Smooth muscle cell (in vitro differentiated cells): ENCODE measurements at regions not wholly inside any gene's neighbourhood (a gene's known extent, or its start where the extent isn't known, plus 50 kb on each side); places are given as distances from the start of the nearest gene placed in this dataset.

Source experiments
- DNase-seq: peaks from one replicate; lab custom pipeline; 2025; ENCODE audit not compliant: unreplicated experiment; lab: John Stamatoyannopoulos, UW
- H2AFZ ChIP-seq: fragments of 200-600 bp; sonication (generic); 2 replicates; pipeline ENCODE4 v1.6.0; 2016; ENCODE audit warnings: antibody characterized with exemption, low read depth, mild to moderate bottlenecking
- H3F3A ChIP-seq: fragments of 200-600 bp; sonication (generic); 2 replicates; pipeline ENCODE4 v1.6.0; 2017; ENCODE audit warnings: antibody characterized with exemption, low read depth
- H3K27ac ChIP-seq: fragments of 200-600 bp; sonication (generic); 2 replicates; pipeline ENCODE4 v1.5.1; 2016; ENCODE audit warnings: low read depth, mild to moderate bottlenecking
- H3K27me3 ChIP-seq: fragments of 200-600 bp; sonication (generic); 2 replicates; pipeline ENCODE4 v1.6.1; 2016; ENCODE audit warnings: low read depth, mild to moderate bottlenecking
- H3K36me3 ChIP-seq: fragments of 200-600 bp; sonication (generic); 2 replicates; pipeline ENCODE4 v1.5.1; 2016; ENCODE audit warnings: low read depth
- H3K4me1 ChIP-seq: fragments of 200-600 bp; sonication (generic); 2 replicates; pipeline ENCODE4 v1.5.1; 2016; ENCODE audit warnings: low read depth
- H3K4me2 ChIP-seq: fragments of 200-600 bp; sonication (generic); 2 replicates; pipeline ENCODE4 v1.6.0; 2016; ENCODE audit warnings: mild to moderate bottlenecking
- H3K4me3 ChIP-seq: fragments of 200-600 bp; sonication (generic); 2 replicates; pipeline ENCODE4 v1.5.1; 2016; ENCODE audit warnings: mild to moderate bottlenecking
- H3K79me2 ChIP-seq: fragments of 200-600 bp; sonication (generic); 2 replicates; pipeline ENCODE4 v1.6.0; 2016; ENCODE audit warnings: low read depth, mild to moderate bottlenecking
- H3K9ac ChIP-seq: fragments of 200-600 bp; sonication (generic); 2 replicates; pipeline ENCODE4 v1.6.0; 2016; ENCODE audit warnings: low read depth
- H3K9me3 ChIP-seq: fragments of 200-600 bp; sonication (generic); replicated peaks from 2 replicates; pipeline ENCODE4 v1.5.1; 2016; ENCODE audit warnings: low read depth
- H4K20me1 ChIP-seq: fragments of 200-600 bp; sonication (generic); 2 replicates; pipeline ENCODE4 v1.6.0; 2016; ENCODE audit warnings: low read depth
- WGBS: methylation state at CpG from one replicate; pipeline ENCODE4 v1.1.7; 2016; ENCODE audit warnings: low lambda C conversion rate; 5-methylcytosine and 5-hydroxymethylcytosine counted together
- TF ChIP-seq, protein P1 (sequence below): fragments of 200-600 bp; sonication (generic); IDR thresholded peaks from 2 replicates; pipeline ENCODE4 v1.5.1; 2017; ENCODE audit warnings: borderline replicate concordance, mild to moderate bottlenecking, antibody characterized with exemption; ENCODE audit not compliant: insufficient read depth, poor library complexity, severe bottlenecking

DNA sequence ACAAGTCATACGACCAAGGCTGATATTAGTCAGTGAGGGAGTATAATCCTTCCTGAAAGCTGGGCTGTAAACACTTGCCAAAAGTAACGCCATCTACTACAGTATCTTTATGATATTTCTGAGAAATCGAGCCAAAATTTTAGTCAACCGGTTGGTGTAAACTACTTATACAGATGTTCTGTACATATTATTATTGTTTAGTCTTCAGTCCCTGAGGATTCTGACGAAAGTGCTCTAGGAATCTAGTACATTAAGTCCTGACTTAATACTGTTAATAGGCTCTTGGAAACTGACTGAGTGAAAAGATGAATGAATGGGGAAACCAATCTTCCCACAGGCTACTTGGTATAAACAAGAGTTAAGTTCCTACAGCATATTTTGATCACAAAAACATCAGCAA is 274.3 kb downstream of the USP25 start:
- TF ChIP-seq, protein P1, sequence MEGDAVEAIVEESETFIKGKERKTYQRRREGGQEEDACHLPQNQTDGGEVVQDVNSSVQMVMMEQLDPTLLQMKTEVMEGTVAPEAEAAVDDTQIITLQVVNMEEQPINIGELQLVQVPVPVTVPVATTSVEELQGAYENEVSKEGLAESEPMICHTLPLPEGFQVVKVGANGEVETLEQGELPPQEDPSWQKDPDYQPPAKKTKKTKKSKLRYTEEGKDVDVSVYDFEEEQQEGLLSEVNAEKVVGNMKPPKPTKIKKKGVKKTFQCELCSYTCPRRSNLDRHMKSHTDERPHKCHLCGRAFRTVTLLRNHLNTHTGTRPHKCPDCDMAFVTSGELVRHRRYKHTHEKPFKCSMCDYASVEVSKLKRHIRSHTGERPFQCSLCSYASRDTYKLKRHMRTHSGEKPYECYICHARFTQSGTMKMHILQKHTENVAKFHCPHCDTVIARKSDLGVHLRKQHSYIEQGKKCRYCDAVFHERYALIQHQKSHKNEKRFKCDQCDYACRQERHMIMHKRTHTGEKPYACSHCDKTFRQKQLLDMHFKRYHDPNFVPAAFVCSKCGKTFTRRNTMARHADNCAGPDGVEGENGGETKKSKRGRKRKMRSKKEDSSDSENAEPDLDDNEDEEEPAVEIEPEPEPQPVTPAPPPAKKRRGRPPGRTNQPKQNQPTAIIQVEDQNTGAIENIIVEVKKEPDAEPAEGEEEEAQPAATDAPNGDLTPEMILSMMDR: no peak
- WGBS: 47% methylated on average over 5 of the region's 5 CpGs
- Histone ChIP-seq H3K27me3 (no peaks in the 10 kb centered on the region), H3K36me3 (no peaks in the 10 kb centered on the region), H3K4me3 (no peak overlapping the region), H3K4me1 (no peaks in the 10 kb centered on the region), H3K27ac (no peak overlapping the region), H3F3A (no peaks in the 10 kb centered on the region), H3K79me2 (no peaks in the 10 kb centered on the region), H3K9ac (no peak overlapping the region), H3K4me2 (peak overlapping the region; percentile 55), H4K20me1 (no peaks in the 10 kb centered on the region), H3K9me3 (no peaks in the 10 kb centered on the region), H2AFZ (peak overlapping the region; percentile 4)
- DNase-seq: no peak

DNA sequence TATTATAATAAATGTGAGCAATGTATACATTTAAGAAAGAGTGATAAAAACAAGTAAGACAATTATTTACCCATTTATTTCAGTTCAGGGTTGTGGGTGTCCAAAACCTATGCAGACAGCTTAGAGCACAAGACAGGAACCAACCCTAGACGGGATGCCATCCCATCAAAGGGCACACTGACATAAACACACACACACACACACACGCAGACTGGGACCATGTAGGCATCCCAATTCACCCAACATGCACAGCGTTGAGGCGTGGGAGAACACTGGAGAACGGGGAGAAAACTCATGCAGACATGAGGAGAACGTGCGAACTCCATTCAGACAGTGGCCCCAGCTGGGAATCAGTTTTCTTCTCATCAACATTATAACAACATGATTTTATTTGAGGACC is 274.7 kb downstream of the USP25 start:
- no peaks in the 10 kb centered on the region for H3K79me2 ChIP-seq
- no peak overlapping the region for H3K9ac ChIP-seq
- H2AFZ ChIP-seq: no peak overlapping the region
- no peak overlapping the region for H3K4me2 ChIP-seq
- no peaks in the 10 kb centered on the region for H3K36me3 ChIP-seq
- H3F3A ChIP-seq: no peaks in the 10 kb centered on the region
- TF ChIP-seq, protein P1: no peak
- WGBS: 91% methylated on average over 7 of the region's 7 CpGs
- no peaks in the 10 kb centered on the region for H4K20me1 ChIP-seq
- no peaks in the 10 kb centered on the region for H3K4me1 ChIP-seq
- no peaks in the 10 kb centered on the region for H3K9me3 ChIP-seq
- no peak for DNase-seq
- no peaks in the 10 kb centered on the region for H3K27me3 ChIP-seq
- H3K27ac ChIP-seq: no peak overlapping the region
- no peak overlapping the region for H3K4me3 ChIP-seq

DNA sequence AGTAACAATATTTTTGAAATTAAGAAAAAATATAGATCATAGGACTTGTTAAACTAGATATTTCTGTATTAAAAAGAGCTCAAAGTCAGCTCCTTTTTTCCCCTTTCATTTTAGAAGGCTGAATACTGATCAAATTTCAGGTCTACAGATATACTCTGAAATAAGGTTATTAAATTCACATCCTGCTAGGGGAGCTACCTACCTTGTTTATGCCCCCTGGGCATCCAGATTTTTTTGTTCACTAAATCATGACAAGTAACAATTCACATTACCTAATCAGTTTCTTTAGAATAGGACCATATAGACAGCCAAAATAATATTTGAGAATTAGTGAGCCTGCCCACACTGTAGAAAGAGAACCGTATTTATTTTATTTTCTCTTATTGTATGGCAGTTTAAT is 276.2 kb downstream of the USP25 start:
- Histone ChIP-seq H3K4me1 (no peaks in the 10 kb centered on the region), H3K27me3 (no peaks in the 10 kb centered on the region), H3K9ac (no peak overlapping the region), H3K9me3 (no peaks in the 10 kb centered on the region), H3K4me3 (no peak overlapping the region), H3K79me2 (no peaks in the 10 kb centered on the region), H3K27ac (no peak overlapping the region), H4K20me1 (no peaks in the 10 kb centered on the region), H3K36me3 (no peaks in the 10 kb centered on the region), H3K4me2 (no peak overlapping the region), H2AFZ (no peak overlapping the region), H3F3A (no peaks in the 10 kb centered on the region)
- TF ChIP-seq, protein P1: no peak
- no peak for DNase-seq
- 100% methylated on average over 1 of the region's 1 CpG for WGBS

DNA sequence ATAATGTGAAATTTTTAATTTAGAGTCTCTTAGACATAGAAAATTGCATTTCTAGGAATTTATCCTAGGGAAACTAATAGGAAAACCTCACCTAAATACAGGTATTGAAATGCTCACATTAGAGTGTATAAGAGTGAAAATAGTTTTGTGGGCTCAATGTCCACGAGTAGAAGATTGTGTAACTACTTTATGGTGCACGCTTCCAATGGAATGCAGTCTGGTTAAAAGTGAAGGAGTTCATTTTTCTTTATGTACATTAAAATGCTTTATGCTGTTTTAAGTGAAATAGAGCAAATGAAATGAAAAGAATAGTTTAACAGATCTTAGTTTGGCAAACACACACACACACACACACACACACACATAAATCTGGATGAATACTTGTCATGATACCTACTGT is 278.2 kb downstream of the USP25 start:
- no peak overlapping the region for H3K27ac ChIP-seq
- DNase-seq: no peak

More for the DNA sequence above, 278.2 kb downstream of the USP25 start:
- H2AFZ ChIP-seq: no peak overlapping the region
- TF ChIP-seq, protein P1: no peak
- no peaks in the 10 kb centered on the region for H3K36me3 ChIP-seq
- no peak overlapping the region for H3K4me3 ChIP-seq
- no peaks in the 10 kb centered on the region for H3K79me2 ChIP-seq
- no peaks in the 10 kb centered on the region for H3K4me1 ChIP-seq
- no peak overlapping the region for H3K4me2 ChIP-seq
- 35% methylated on average over 2 of the region's 2 CpGs for WGBS
- no peak overlapping the region for H3K9ac ChIP-seq
- no peaks in the 10 kb centered on the region for H4K20me1 ChIP-seq
- H3K27me3 ChIP-seq: no peaks in the 10 kb centered on the region
- H3F3A ChIP-seq: no peaks in the 10 kb centered on the region
- H3K9me3 ChIP-seq: no peaks in the 10 kb centered on the region
